ENCODE measurements at regions not wholly inside any gene's neighbourhood (a gene's known extent, or its start where the extent isn't known, plus 50 kb on each side); places are given as distances from the start of the nearest gene placed in this dataset.
"Not testable (repeated sequence)": the region's sequence is repeated elsewhere in the genome, so short reads cannot be mapped to it uniquely, and the experiment has no call there.

GRCh38 chr14:57025456-57025855, 215.2 kb upstream of the OTX2 start:
- FAIRE-seq (no peak), DNase-seq (ENCODE audit: insufficient read length) (no peak)
- TF ChIP-seq POLR2A (IDR thresholded peaks at IDR 0.05; ENCODE audit: low read depth, low read length) (no peak), TAF1 (IDR thresholded peaks at IDR 0.05; ENCODE audit: borderline replicate concordance, low read depth, low read length) (no peak), POLR2AphosphoS5 (IDR thresholded peaks at IDR 0.05; ENCODE audit: low read depth, low read length) (no peak)

DNA sequence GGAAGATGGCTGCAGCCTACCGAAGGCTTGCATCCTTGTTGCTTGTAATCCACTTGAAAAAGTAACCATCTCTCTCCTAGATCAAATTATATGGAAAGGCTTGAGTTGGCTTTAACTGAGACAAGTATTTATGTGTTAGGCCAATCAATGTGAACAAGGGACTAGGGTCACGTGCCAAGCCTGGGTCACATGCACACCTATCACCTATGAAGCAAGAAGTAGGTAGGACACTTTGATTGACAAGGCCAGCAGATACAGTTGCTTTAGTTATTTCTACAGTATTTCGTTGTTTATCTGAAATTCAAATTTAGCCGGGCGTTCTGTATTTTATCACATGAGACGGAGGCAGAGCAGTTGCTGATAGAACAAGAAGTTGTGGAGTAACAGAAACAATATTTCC, 212.3 kb upstream of the OTX2 start:
- FAIRE-seq = no peak
- TF ChIP-seq POLR2A (IDR thresholded peaks at IDR 0.05; ENCODE audit: low read depth, low read length) (no peak), POLR2AphosphoS5 (IDR thresholded peaks at IDR 0.05; ENCODE audit: low read depth, low read length) (no peak), TAF1 (IDR thresholded peaks at IDR 0.05; ENCODE audit: borderline replicate concordance, low read depth, low read length) (no peak)
- no peak for DNase-seq (ENCODE audit: insufficient read length)

DNA sequence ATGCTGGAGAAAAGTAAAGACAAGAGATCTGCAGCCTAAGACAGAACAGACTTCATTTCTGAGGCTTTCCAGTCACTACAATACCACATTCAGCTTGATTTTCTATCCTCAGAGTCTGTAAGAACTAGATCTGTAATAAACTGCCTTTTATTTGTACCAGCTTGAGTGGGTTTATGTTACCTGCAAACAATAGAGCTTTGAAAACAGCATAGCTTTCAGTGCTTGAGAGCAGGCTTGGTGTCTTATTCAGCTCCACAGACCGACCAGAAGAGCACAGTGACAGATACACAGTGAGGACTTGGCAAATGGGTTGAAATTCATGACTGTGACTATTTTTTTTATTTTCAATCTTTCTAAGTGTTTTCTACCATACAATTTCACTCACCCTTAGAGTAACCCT, 207.8 kb upstream of the OTX2 start:
- FAIRE-seq = no peak
- DNase-seq (ENCODE audit: insufficient read length) = no peak
- TF ChIP-seq POLR2AphosphoS5 (IDR thresholded peaks at IDR 0.05; ENCODE audit: low read depth, low read length) = no peak
- TF ChIP-seq TAF1 (IDR thresholded peaks at IDR 0.05; ENCODE audit: borderline replicate concordance, low read depth, low read length) = no peak
- TF ChIP-seq POLR2A (IDR thresholded peaks at IDR 0.05; ENCODE audit: low read depth, low read length) = no peak

DNA sequence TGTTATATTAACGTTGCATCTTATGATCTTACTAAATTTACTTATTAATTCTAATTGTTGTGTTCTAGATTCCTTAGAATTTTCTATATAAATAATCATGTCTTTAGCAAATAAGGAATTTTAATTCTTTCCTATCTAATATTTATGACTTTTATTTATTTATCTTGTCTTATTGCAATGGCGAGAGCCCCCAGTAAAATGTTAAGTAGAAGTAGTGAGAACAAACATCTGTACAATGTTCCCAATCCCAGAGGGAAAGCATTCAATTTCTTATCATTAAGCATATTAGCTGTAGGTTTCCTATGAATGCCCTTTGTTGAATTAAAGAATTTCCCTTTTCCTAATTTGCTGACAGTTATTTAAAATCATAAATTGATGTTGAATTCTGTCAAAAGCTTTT, 203.7 kb upstream of the OTX2 start:
- no peak for FAIRE-seq
- TF ChIP-seq TAF1 (IDR thresholded peaks at IDR 0.05; ENCODE audit: borderline replicate concordance, low read depth, low read length) = no peak
- no peak for TF ChIP-seq POLR2AphosphoS5 (IDR thresholded peaks at IDR 0.05; ENCODE audit: low read depth, low read length)
- TF ChIP-seq POLR2A (IDR thresholded peaks at IDR 0.05; ENCODE audit: low read depth, low read length) = no peak
- DNase-seq (ENCODE audit: insufficient read length) = no peak

- FAIRE-seq (no peak), DNase-seq (ENCODE audit: insufficient read length) (no peak)
- TF ChIP-seq TAF1 (IDR thresholded peaks at IDR 0.05; ENCODE audit: borderline replicate concordance, low read depth, low read length) = no peak
- no peak for TF ChIP-seq POLR2AphosphoS5 (IDR thresholded peaks at IDR 0.05; ENCODE audit: low read depth, low read length)
- no peak for TF ChIP-seq POLR2A (IDR thresholded peaks at IDR 0.05; ENCODE audit: low read depth, low read length)
Observed at GRCh38 chr14:57009585-57010515, 199.6 kb upstream of the OTX2 start.

GRCh38 chr14:57008534-57008933, 198.3 kb upstream of the OTX2 start:
- TF ChIP-seq POLR2A (IDR thresholded peaks at IDR 0.05; ENCODE audit: low read depth, low read length) (no peak), POLR2AphosphoS5 (IDR thresholded peaks at IDR 0.05; ENCODE audit: low read depth, low read length) (no peak), TAF1 (IDR thresholded peaks at IDR 0.05; ENCODE audit: borderline replicate concordance, low read depth, low read length) (no peak)
- FAIRE-seq (no peak), DNase-seq (ENCODE audit: insufficient read length) (no peak)

DNA sequence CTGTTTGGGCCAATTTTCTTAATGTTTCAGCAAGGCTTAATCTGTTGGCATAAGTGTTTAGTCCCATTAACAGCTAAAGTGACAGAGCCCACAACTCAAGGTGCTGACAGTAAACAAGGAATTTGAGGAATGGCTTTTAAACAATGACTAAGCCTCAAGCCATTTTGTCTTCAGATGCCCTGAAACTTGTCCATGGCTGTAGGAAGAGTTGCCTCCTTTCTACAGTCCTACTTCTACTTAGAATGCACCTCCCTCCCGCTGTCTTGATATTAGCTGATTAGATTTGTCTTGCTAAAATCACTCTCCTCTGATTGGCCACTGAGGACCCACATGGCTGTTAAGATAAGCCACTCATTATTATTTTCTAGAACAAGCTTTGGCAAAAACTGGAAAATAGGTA, 188.4 kb upstream of the OTX2 start:
- no peak for DNase-seq (ENCODE audit: insufficient read length)
- no peak for TF ChIP-seq POLR2AphosphoS5 (IDR thresholded peaks at IDR 0.05; ENCODE audit: low read depth, low read length)
- TF ChIP-seq POLR2A (IDR thresholded peaks at IDR 0.05; ENCODE audit: low read depth, low read length) = no peak
- no peak for TF ChIP-seq TAF1 (IDR thresholded peaks at IDR 0.05; ENCODE audit: borderline replicate concordance, low read depth, low read length)

DNA sequence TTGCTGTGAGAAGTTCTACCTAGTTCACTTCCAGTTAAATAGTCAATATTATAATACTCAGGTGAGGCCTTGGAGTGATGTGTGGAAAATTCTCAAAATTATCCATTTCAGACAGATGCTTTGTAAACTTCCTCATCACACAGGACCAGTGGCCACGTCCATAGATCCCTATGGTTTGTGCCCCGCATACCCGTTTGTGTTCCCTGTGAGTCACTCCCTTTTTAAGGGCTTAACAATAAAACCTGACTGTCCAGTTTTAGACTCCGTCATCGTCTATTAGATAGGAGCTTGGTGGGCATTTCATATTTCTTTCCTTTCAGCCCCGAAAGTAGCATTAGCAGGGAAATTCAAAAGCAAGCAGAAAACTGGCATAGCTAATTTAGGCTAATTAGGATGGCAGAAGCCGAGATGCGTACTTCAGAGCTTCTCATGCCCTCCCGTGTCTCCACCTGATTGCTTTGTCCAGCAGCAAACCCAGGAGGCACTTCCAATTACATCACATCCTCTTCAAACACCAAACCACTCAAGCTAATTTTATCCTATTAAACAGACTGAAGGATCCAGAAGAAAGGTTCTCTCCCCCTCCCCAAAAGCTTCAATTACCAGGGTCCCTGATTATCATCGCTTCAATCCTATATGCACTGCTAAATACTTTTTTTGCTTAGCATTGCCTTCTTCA, 186.6 kb upstream of the OTX2 start:
- FAIRE-seq = no peak
- no peak for TF ChIP-seq POLR2A (IDR thresholded peaks at IDR 0.05; ENCODE audit: low read depth, low read length)
- no peak for TF ChIP-seq TAF1 (IDR thresholded peaks at IDR 0.05; ENCODE audit: borderline replicate concordance, low read depth, low read length)
- TF ChIP-seq POLR2AphosphoS5 (IDR thresholded peaks at IDR 0.05; ENCODE audit: low read depth, low read length) = no peak
- DNase-seq (ENCODE audit: insufficient read length) = no peak

More for the DNA sequence above, 188.4 kb upstream of the OTX2 start:
- no peak for FAIRE-seq

DNA sequence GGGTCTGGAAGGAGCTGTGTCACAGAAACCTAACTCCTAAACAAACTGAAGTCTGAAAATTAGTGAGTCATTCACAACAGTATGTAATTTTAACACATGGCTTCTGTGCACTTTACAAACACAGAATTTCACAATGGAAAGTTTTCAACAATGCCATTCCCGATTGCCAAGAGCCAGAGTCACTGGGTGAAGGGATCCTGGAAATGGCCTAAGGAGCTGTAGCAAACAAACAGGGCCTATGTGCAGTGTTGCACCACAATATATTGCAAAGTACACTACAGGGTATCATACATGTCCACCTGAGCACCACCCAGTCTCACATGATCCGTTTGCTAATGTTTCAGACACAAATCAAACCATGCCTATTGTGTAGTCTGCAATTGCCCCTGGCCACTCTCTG, 184.7 kb upstream of the OTX2 start:
- no peak for TF ChIP-seq POLR2AphosphoS5 (IDR thresholded peaks at IDR 0.05; ENCODE audit: low read depth, low read length)
- no peak for TF ChIP-seq TAF1 (IDR thresholded peaks at IDR 0.05; ENCODE audit: borderline replicate concordance, low read depth, low read length)
- no peak for TF ChIP-seq POLR2A (IDR thresholded peaks at IDR 0.05; ENCODE audit: low read depth, low read length)
- FAIRE-seq (no peak), DNase-seq (ENCODE audit: insufficient read length) (no peak)

DNA sequence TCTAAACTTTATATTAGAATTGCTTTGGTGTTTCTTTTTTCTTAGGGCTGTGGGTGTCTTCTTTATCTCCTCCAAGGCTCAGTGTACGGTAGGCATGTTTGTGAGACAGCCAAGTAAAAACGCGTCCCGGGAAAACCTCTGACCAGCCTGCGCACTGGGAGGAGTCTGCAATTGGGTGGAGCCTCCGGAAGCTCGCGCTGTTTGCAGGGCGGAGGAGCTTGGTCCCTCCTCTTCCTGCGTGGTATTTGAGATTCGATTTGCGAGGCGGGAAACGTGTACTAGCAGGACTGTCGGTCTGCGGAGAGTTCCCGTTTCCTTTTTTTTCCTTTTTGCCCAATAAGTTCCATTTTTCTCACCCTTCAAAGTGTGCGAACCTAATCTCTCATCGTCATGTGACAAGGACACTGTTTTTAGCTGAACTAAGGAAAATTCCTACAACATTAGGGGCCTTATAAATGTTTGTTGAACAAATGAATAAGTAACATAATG, 182.1 kb upstream of the OTX2 start:
- TF ChIP-seq TAF1 (IDR thresholded peaks at IDR 0.05; ENCODE audit: borderline replicate concordance, low read depth, low read length) (no peak), POLR2A (IDR thresholded peaks at IDR 0.05; ENCODE audit: low read depth, low read length) (no peak), POLR2AphosphoS5 (IDR thresholded peaks at IDR 0.05; ENCODE audit: low read depth, low read length) (no peak)
- no peak for FAIRE-seq

GRCh38 chr14:56990991-56991627, 180.8 kb upstream of the OTX2 start:
- not testable (repeated sequence) for FAIRE-seq

More for the DNA sequence above, 182.1 kb upstream of the OTX2 start:
- DNase-seq (ENCODE audit: insufficient read length) = no peak

More at GRCh38 chr14:56990991-56991627, 180.8 kb upstream of the OTX2 start:
- DNase-seq (ENCODE audit: insufficient read length) = not testable (repeated sequence)

Data from GM12892 (cell line).